Peyer's patch (tissue), 4 donors: ENCODE measurements at regions not wholly inside any gene's neighbourhood (a gene's known extent, or its start where the extent isn't known, plus 50 kb on each side); places are given as distances from the start of the nearest gene placed in this dataset.

Experiments used
- DNase-seq, 3 donors: peaks; one replicate each; pipeline ENCODE4 v3.0.0-alpha.2; 2017 to 2019
- H3K27ac ChIP-seq, 4 donors: fragments of 200-600 bp; sonication (generic); one replicate each; pipeline ENCODE4 v1.5.1; 2016 to 2019
- H3K27me3 ChIP-seq, 2 donors: fragments of 200-600 bp; sonication (generic); one replicate each; pipeline ENCODE4 v1.5.1; 2019
- H3K36me3 ChIP-seq, 3 donors: fragments of 200-600 bp; sonication (generic); one replicate each; pipeline ENCODE4 v1.5.1; 2016 to 2019
- H3K4me1 ChIP-seq, 4 donors: fragments of 200-600 bp; sonication (generic); one replicate each; pipeline ENCODE4 v1.5.1; 2016 to 2019
- H3K4me3 ChIP-seq, 4 donors: fragments of 200-600 bp; sonication (generic); 1 replicate in 3 of 4; 2 replicates in 1 of 4; pipeline ENCODE4 v1.5.1; 2016 to 2019; ENCODE audit warnings: mild to moderate bottlenecking in 1 of 4
- H3K9me3 ChIP-seq, 4 donors: fragments of 200-600 bp; sonication (generic); one replicate each; pipeline ENCODE4 v1.5.1; 2016 to 2019; ENCODE audit warnings: mild to moderate bottlenecking in 1 of 4
- CTCF ChIP-seq, 6 experiments: fragments of 450-650 bp in 4 of 6; fragments of 200-600 bp in 2 of 6; sonication (generic) in 1 of 6; IDR thresholded peaks; one replicate each; pipeline ENCODE4 v1.5.1; 2017 to 2019; ENCODE audit warnings: antibody characterized with exemption in 6 of 6, mild to moderate bottlenecking in 3 of 6, moderate library complexity in 1 of 6
- POLR2A ChIP-seq, 2 donors: fragments of 450-650 bp; IDR thresholded peaks; one replicate each; pipeline ENCODE4 v1.5.1; 2017; ENCODE audit warnings: antibody characterized with exemption in 2 of 2, mild to moderate bottlenecking in 2 of 2, moderate library complexity in 2 of 2

- no peak for DNase-seq
- Histone ChIP-seq H3K9me3 (peaks cover 0 to 2% (median 0%) of the 10 kb centered on the region in 4 donors), H3K4me3 (no peak overlapping the region), H3K27ac (no peak overlapping the region), H3K36me3 (no peaks in the 10 kb centered on the region), H3K4me1 (no peaks in the 10 kb centered on the region), H3K27me3 (no peaks in the 10 kb centered on the region)
- no peak for TF ChIP-seq CTCF (IDR thresholded peaks at IDR 0.05)
- no peak for TF ChIP-seq POLR2A (IDR thresholded peaks at IDR 0.05)
Observed at GRCh38 chr4:12139296-12139695, 710.6 kb upstream of the HS3ST1 start.

GRCh38 chr4:12138488-12138887 lies 709.8 kb upstream of the HS3ST1 start:
- peaks cover 0 to 2% (median 0%) of the 10 kb centered on the region in 4 donors for H3K9me3 ChIP-seq
- H3K27me3 ChIP-seq = no peaks in the 10 kb centered on the region
- no peaks in the 10 kb centered on the region for H3K4me1 ChIP-seq
- H3K4me3 ChIP-seq = no peak overlapping the region
- no peak for TF ChIP-seq POLR2A (IDR thresholded peaks at IDR 0.05)
- no peak for TF ChIP-seq CTCF (IDR thresholded peaks at IDR 0.05)
- no peak overlapping the region for H3K27ac ChIP-seq
- no peaks in the 10 kb centered on the region for H3K36me3 ChIP-seq
- no peak for DNase-seq

- H3K4me3 ChIP-seq = no peak overlapping the region
- no peaks in the 10 kb centered on the region for H3K27me3 ChIP-seq
- no peaks in the 10 kb centered on the region for H3K4me1 ChIP-seq
- no peak overlapping the region for H3K27ac ChIP-seq
- TF ChIP-seq POLR2A (IDR thresholded peaks at IDR 0.05) (no peak), CTCF (IDR thresholded peaks at IDR 0.05) (no peak)
- no peaks in the 10 kb centered on the region for H3K36me3 ChIP-seq
- H3K9me3 ChIP-seq = peaks cover 0 to 2% (median 0%) of the 10 kb centered on the region in 4 donors
- DNase-seq = no peak
Observed at GRCh38 chr4:12137575-12137974, 708.9 kb upstream of the HS3ST1 start.

- DNase-seq = no peak
- Histone ChIP-seq H3K4me1 (no peaks in the 10 kb centered on the region), H3K9me3 (no peaks in the 10 kb centered on the region), H3K27me3 (no peaks in the 10 kb centered on the region), H3K36me3 (no peaks in the 10 kb centered on the region), H3K27ac (no peak overlapping the region), H3K4me3 (no peak overlapping the region)
- TF ChIP-seq CTCF (IDR thresholded peaks at IDR 0.05) = no peak
- TF ChIP-seq POLR2A (IDR thresholded peaks at IDR 0.05) = no peak
Observed at GRCh38 chr4:12126474-12126873, 697.8 kb upstream of the HS3ST1 start.

GRCh38 chr4:12124138-12124537 lies 695.4 kb upstream of the HS3ST1 start:
- Histone ChIP-seq H3K9me3 (no peaks in the 10 kb centered on the region), H3K27me3 (no peaks in the 10 kb centered on the region), H3K36me3 (no peaks in the 10 kb centered on the region), H3K27ac (no peak overlapping the region), H3K4me3 (no peak overlapping the region), H3K4me1 (no peaks in the 10 kb centered on the region)
- TF ChIP-seq POLR2A (IDR thresholded peaks at IDR 0.05) (no peak), CTCF (IDR thresholded peaks at IDR 0.05) (no peak)
- no peak for DNase-seq

- Histone ChIP-seq H3K27me3 (no peaks in the 10 kb centered on the region), H3K36me3 (no peaks in the 10 kb centered on the region), H3K9me3 (no peaks in the 10 kb centered on the region), H3K4me3 (no peak overlapping the region), H3K4me1 (no peaks in the 10 kb centered on the region), H3K27ac (no peak overlapping the region)
- DNase-seq = no peak
- TF ChIP-seq POLR2A (IDR thresholded peaks at IDR 0.05) = no peak
- TF ChIP-seq CTCF (IDR thresholded peaks at IDR 0.05) = no peak
Observed at GRCh38 chr4:12123707-12124106, 695.0 kb upstream of the HS3ST1 start.
